Memory B cell (primary cell): ENCODE measurements at regions not wholly inside any gene's neighbourhood (a gene's known extent, or its start where the extent isn't known, plus 50 kb on each side); places are given as distances from the start of the nearest gene placed in this dataset.

Experiments
- ATAC-seq: fragments of 150-1000 bp; cut with Tn5 transposase; 2 replicates; pipeline ENCODE4 v1.10.0; 2021; ENCODE audit warnings: low read depth, mild to moderate bottlenecking, moderate library complexity
- DNase-seq, 2 donors: peaks; one replicate each; pipeline ENCODE4 v3.0.0; 2022; ENCODE audit warnings: low spot score in 2 of 2
- H3K27ac Mint-ChIP-seq: one replicate; pipeline ENCODE4 v1.8.0; 2022; ENCODE audit warnings: mild to moderate bottlenecking, moderate library complexity, mixed read lengths
- H3K27me3 Mint-ChIP-seq: one replicate; pipeline ENCODE4 v1.8.0; 2022; ENCODE audit warnings: mixed read lengths
- H3K36me3 Mint-ChIP-seq: one replicate; pipeline ENCODE4 v1.8.0; 2022; ENCODE audit warnings: mild to moderate bottlenecking, mixed read lengths
- H3K4me1 Mint-ChIP-seq: one replicate; pipeline ENCODE4 v1.8.0; 2022; ENCODE audit warnings: mixed read lengths
- H3K4me3 Mint-ChIP-seq: one replicate; pipeline ENCODE4 v1.8.0; 2022; ENCODE audit warnings: mild to moderate bottlenecking, moderate library complexity, mixed read lengths
- H3K9me3 Mint-ChIP-seq: one replicate; pipeline ENCODE4 v1.8.0; 2022; ENCODE audit warnings: mixed read lengths

GRCh38 chr15:99921101-99921500, 187.9 kb upstream of the LYSMD4 start:
- DNase-seq = no peak
- Mint-ChIP-seq H3K9me3 (no peaks in the 10 kb centered on the region), H3K4me1 (peaks cover 5% of the 10 kb centered on the region)

DNA sequence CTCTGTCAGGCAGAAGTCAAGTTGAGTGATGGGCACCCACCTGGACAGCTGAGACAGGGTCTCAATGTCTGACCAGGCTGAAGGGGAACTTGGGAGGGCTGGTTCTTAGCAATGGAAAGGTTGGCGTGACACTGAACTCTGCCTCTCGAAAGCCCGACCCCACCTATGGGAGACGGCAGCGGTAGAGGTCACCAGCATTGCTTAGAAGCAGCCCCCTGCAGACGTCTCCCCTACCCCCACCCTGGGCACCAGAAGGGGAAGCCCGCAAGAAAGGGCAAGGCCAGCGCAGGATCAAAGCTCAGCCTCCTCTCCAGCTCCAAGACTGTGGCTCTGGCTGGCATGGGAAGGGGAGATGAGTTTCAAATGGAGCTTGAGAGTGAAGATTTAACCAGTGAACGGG, 184.8 kb upstream of the LYSMD4 start:
- H3K9me3 Mint-ChIP-seq = no peaks in the 10 kb centered on the region
- H3K27me3 Mint-ChIP-seq = peaks cover 18% of the 10 kb centered on the region
- no peaks in the 10 kb centered on the region for H3K4me1 Mint-ChIP-seq
- ATAC-seq (no peak), DNase-seq (no peak)
- H3K4me3 Mint-ChIP-seq = no peak overlapping the region
- H3K36me3 Mint-ChIP-seq = no peaks in the 10 kb centered on the region
- no peak overlapping the region for H3K27ac Mint-ChIP-seq

More at GRCh38 chr15:99921101-99921500, 187.9 kb upstream of the LYSMD4 start:
- no peak overlapping the region for H3K27ac Mint-ChIP-seq
- ATAC-seq = no peak
- no peak overlapping the region for H3K4me3 Mint-ChIP-seq
- peaks cover 18% of the 10 kb centered on the region for H3K27me3 Mint-ChIP-seq
- no peaks in the 10 kb centered on the region for H3K36me3 Mint-ChIP-seq

DNA sequence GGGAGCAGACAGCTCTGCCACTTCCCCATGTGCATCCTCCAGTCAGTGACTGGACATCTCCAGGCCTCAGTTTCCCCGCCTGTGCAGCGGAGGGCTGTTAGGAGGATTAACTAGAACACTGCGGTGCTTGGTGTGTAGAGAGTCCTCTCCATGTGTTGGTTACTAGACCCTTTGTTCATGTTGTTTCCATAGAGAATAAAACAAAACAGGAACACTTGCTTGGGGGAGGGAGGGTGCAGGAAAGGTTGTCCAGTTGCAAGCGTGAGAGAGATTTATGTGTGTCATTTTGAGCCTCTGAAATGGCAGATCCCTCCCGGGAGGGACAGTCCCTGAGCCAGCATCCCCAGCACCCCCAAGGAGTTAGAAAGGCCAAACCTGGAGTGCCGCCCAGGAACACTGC, 184.0 kb upstream of the LYSMD4 start:
- H3K36me3 Mint-ChIP-seq = peaks cover 1% of the 10 kb centered on the region
- peaks cover 2% of the 10 kb centered on the region for H3K9me3 Mint-ChIP-seq
- H3K27ac Mint-ChIP-seq = no peak overlapping the region
- ATAC-seq = no peak
- H3K4me3 Mint-ChIP-seq = no peak overlapping the region
- no peak for DNase-seq
- H3K4me1 Mint-ChIP-seq = peaks cover 2% of the 10 kb centered on the region
- H3K27me3 Mint-ChIP-seq = peaks cover 20% of the 10 kb centered on the region

- Mint-ChIP-seq H3K36me3 (peaks cover 1% of the 10 kb centered on the region), H3K4me3 (no peak overlapping the region), H3K27me3 (peaks cover 18% of the 10 kb centered on the region), H3K27ac (no peak overlapping the region), H3K9me3 (peaks cover 2% of the 10 kb centered on the region), H3K4me1 (peaks cover 4% of the 10 kb centered on the region)
- ATAC-seq = no peak
- DNase-seq = no peak
Measured at GRCh38 chr15:99916668-99917223, 183.5 kb upstream of the LYSMD4 start.

- no peak for DNase-seq
- Mint-ChIP-seq H3K27ac (no peak overlapping the region), H3K9me3 (peaks cover 2% of the 10 kb centered on the region), H3K4me3 (no peak overlapping the region), H3K4me1 (peaks cover 4% of the 10 kb centered on the region), H3K27me3 (peaks cover 15% of the 10 kb centered on the region), H3K36me3 (peaks cover 1% of the 10 kb centered on the region)
- ATAC-seq = no peak
Measured at GRCh38 chr15:99914723-99915122, 181.5 kb upstream of the LYSMD4 start.

DNA sequence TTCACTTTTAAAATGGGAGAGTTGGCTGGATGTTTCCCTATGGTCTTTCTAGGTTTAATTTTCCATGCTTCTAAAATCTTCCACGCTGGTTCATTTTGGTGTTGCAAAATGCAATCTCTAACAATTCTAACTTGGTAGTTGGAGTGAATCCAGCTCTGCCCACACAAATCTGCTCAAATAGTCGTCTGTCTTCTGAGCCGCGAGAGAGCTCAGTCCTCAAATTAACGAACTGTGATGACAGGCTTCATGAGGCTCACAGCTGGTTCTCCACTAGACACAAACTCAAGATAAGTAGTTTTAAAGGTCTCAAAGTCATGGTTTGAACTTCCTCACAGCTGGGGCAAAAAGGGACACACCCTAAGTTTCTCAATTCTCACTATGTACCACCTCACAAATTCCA, 178.6 kb upstream of the LYSMD4 start:
- Mint-ChIP-seq H3K9me3 (peaks cover 2% of the 10 kb centered on the region), H3K27me3 (peaks cover 5% of the 10 kb centered on the region), H3K4me1 (peaks cover 4% of the 10 kb centered on the region), H3K27ac (no peak overlapping the region), H3K36me3 (peaks cover 1% of the 10 kb centered on the region), H3K4me3 (no peak overlapping the region)
- no peak for DNase-seq
- no peak for ATAC-seq

DNA sequence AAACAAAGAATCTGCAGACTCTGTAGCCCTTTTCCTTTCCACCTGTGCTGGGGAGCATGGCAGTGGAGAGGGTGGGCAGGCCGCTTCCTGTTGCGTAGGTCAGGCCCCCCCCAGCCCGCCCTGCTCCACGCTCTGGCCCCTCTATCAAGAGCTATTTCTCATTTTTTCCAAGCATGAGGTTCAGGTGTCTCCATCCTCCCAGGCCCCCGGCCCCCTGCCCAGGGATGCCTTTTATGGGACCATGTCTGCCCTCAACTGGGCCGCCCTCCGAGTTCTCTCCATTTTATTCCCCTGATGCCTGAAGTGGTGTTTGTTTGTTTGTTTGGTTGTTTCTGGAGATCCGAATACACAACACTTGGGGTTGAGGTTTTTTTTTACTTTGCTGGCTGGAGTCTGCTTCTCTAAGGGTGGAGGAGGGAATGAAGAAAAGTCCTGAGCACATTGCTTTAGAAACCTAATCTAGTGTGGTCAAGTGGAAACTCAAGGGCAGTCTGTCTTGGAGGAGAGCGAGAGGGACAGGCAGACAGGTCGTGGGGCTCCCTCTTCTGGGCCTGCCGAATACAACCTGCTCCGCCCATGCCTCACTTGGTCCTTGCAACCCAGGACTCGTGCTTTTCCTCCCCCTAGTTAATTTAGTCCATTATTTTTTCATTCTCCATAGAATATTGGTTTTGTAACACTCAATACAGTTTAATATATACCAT, 176.5 kb upstream of the LYSMD4 start:
- Mint-ChIP-seq H3K4me1 (peaks cover 4% of the 10 kb centered on the region), H3K27me3 (peaks cover 5% of the 10 kb centered on the region), H3K36me3 (peaks cover 1% of the 10 kb centered on the region), H3K27ac (no peak overlapping the region), H3K4me3 (no peak overlapping the region), H3K9me3 (peaks cover 2% of the 10 kb centered on the region)
- DNase-seq (no peak), ATAC-seq (no peak)

DNA sequence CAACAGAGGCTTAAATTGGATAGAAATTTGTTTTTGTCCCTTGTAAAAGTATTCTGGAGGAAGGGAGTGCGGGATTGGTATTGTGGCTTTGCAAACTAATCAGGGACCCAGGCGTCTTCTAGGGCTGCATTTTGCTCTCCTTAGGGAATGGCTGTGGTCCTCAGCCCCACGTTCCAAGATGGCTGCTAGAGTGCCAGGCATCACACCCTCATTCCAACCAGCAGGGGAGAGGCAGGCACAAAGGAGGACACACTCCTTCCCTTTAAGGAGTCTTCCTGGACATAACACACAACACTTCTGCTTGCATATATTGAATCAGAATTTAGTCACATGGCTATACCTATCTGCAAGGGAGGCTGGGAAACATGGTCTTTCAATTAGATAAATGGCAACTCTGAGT, 174.5 kb upstream of the LYSMD4 start:
- peaks cover 1% of the 10 kb centered on the region for H3K36me3 Mint-ChIP-seq
- peaks cover 2% of the 10 kb centered on the region for H3K9me3 Mint-ChIP-seq
- H3K27me3 Mint-ChIP-seq = peaks cover 5% of the 10 kb centered on the region
- no peak overlapping the region for H3K4me3 Mint-ChIP-seq
- no peak overlapping the region for H3K27ac Mint-ChIP-seq
- ATAC-seq = no peak
- peaks cover 4% of the 10 kb centered on the region for H3K4me1 Mint-ChIP-seq
- no peak for DNase-seq

DNA sequence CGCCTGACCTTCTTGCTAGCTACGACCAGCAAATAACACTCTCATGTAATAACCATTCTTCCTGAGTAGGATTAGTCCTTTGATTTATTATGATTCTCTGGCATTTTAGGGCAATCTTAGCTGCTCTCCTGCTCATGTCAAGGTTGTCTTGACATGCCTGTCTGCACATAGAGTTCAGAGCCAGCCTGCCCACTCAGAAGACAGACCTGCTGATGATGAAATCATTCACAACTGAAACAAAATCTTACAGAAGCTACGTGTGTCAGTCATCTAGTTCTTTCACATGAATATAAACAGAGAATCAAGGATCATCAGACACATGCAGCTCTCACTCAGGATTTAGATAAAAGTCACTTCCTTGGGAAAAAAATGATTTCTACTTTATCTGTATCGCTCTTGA, 173.6 kb upstream of the LYSMD4 start:
- DNase-seq (no peak), ATAC-seq (no peak)
- Mint-ChIP-seq H3K9me3 (no peaks in the 10 kb centered on the region), H3K4me3 (no peak overlapping the region), H3K27ac (no peak overlapping the region), H3K36me3 (no peaks in the 10 kb centered on the region), H3K27me3 (peaks cover 3% of the 10 kb centered on the region), H3K4me1 (peaks cover under 1% of the 10 kb centered on the region)

- Mint-ChIP-seq H3K9me3 (no peaks in the 10 kb centered on the region), H3K4me3 (no peak overlapping the region), H3K36me3 (no peaks in the 10 kb centered on the region), H3K27me3 (peaks cover 3% of the 10 kb centered on the region), H3K4me1 (no peaks in the 10 kb centered on the region), H3K27ac (no peak overlapping the region)
- ATAC-seq (no peak), DNase-seq (no peak)
Measured at GRCh38 chr15:99906311-99906710, 173.1 kb upstream of the LYSMD4 start.

DNA sequence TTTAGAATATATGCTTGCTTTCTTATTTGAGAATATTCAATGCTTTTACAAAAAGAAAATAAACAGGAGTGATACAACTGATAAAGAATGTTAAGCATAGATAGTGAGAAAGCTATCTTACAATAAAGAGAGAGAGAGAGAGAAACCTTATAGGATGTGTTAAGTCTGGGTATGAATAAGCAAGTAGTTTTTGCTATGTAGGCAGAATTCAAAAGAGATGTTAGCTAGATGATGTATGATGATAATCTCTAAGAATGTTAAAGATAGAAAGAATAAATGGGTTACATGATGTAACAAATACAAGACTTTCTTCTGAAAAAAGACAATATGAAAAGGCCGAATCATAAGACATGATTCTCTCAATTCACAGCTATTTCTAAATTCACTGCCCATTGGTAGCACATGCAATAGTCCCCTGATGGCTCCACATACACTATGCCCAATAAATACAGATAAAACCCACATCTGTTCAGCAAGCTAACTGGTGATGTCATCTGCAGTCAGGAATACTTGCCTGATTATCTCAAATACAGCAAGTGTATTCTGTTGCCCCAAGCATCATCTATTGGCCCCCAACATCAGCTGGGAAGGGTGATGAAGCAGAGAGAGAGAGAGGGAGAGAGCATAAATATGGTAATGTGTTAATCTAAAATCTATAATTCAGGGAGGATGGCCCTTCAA, 169.2 kb upstream of the LYSMD4 start:
- Mint-ChIP-seq H3K27ac (no peak overlapping the region), H3K4me1 (no peaks in the 10 kb centered on the region), H3K36me3 (peaks cover 5% of the 10 kb centered on the region), H3K9me3 (no peaks in the 10 kb centered on the region), H3K4me3 (no peak overlapping the region), H3K27me3 (no peaks in the 10 kb centered on the region)
- DNase-seq (no peak), ATAC-seq (no peak)

- H3K27me3 Mint-ChIP-seq = peaks cover 1% of the 10 kb centered on the region
- H3K36me3 Mint-ChIP-seq = peaks cover 12% of the 10 kb centered on the region
- DNase-seq = no peak
- H3K4me1 Mint-ChIP-seq = peaks cover 7% of the 10 kb centered on the region
- H3K27ac Mint-ChIP-seq = no peak overlapping the region
- H3K9me3 Mint-ChIP-seq = peaks cover 2% of the 10 kb centered on the region
- H3K4me3 Mint-ChIP-seq = no peak overlapping the region
- ATAC-seq = no peak
Measured at GRCh38 chr15:99895956-99896311, 162.7 kb upstream of the LYSMD4 start.

GRCh38 chr15:99895189-99895955, 162.1 kb upstream of the LYSMD4 start:
- Mint-ChIP-seq H3K27ac (no peak overlapping the region), H3K27me3 (peaks cover 1% of the 10 kb centered on the region), H3K36me3 (peaks cover 12% of the 10 kb centered on the region), H3K4me3 (no peak overlapping the region), H3K9me3 (peaks cover 2% of the 10 kb centered on the region), H3K4me1 (peaks cover 7% of the 10 kb centered on the region)
- ATAC-seq = peak; percentile 45
- DNase-seq = no peak

GRCh38 chr15:99878835-99879234, 145.6 kb upstream of the LYSMD4 start:
- Mint-ChIP-seq H3K4me3 (no peak overlapping the region), H3K36me3 (peaks cover 14% of the 10 kb centered on the region), H3K27ac (no peak overlapping the region), H3K4me1 (no peaks in the 10 kb centered on the region), H3K9me3 (no peaks in the 10 kb centered on the region), H3K27me3 (no peaks in the 10 kb centered on the region)
- ATAC-seq (no peak), DNase-seq (no peak)
